Progenitor cell of endocrine pancreas (in vitro differentiated cells): ENCODE measurements at regions not wholly inside any gene's neighbourhood (a gene's known extent, or its start where the extent isn't known, plus 50 kb on each side); places are given as distances from the start of the nearest gene placed in this dataset.
A peak's percentile ranks its signal among the peaks of the same experiment; 100 is the strongest.
"Not testable (repeated sequence)": the region's sequence is repeated elsewhere in the genome, so short reads cannot be mapped to it uniquely, and the experiment has no call there.

ENCODE experiments used
- DNase-seq: peaks from one replicate; pipeline ENCODE4 v3.0.0; 2021; ENCODE audit warnings: low spot score; ENCODE audit not compliant: unreplicated experiment
- H3K27ac Mint-ChIP-seq: 2 replicates; pipeline ENCODE4 v1.8.0; 2021; ENCODE audit warnings: mild to moderate bottlenecking, moderate library complexity, mixed read lengths
- H3K27me3 Mint-ChIP-seq: 2 replicates; pipeline ENCODE4 v1.8.0; 2021; ENCODE audit warnings: mixed read lengths
- H3K36me3 Mint-ChIP-seq: 2 replicates; pipeline ENCODE4 v1.8.0; 2022; ENCODE audit warnings: mixed read lengths; ENCODE audit not compliant: insufficient read depth
- H3K4me1 Mint-ChIP-seq: 2 replicates; pipeline ENCODE4 v1.8.0; 2021; ENCODE audit warnings: low read depth, mixed read lengths
- H3K4me3 Mint-ChIP-seq: 2 replicates; pipeline ENCODE4 v1.8.0; 2021; ENCODE audit warnings: low read depth, mild to moderate bottlenecking, moderate library complexity, mixed read lengths
- H3K9me3 Mint-ChIP-seq: 2 replicates; pipeline ENCODE4 v1.8.0; 2021; ENCODE audit warnings: low read depth, mixed read lengths
- CTCF ChIP-seq: fragments of 200-600 bp; sonication (generic); IDR thresholded peaks from one replicate; pipeline ENCODE4 v1.5.0; 2021; ENCODE audit warnings: antibody characterized with exemption, mild to moderate bottlenecking; ENCODE audit not compliant: unreplicated experiment

GRCh38 chr12:67541625-67541991 lies 106.9 kb upstream of the DYRK2 start:
- DNase-seq = no peak
- no peak for TF ChIP-seq CTCF
- H3K9me3 Mint-ChIP-seq = no peaks in the 10 kb centered on the region

DNA sequence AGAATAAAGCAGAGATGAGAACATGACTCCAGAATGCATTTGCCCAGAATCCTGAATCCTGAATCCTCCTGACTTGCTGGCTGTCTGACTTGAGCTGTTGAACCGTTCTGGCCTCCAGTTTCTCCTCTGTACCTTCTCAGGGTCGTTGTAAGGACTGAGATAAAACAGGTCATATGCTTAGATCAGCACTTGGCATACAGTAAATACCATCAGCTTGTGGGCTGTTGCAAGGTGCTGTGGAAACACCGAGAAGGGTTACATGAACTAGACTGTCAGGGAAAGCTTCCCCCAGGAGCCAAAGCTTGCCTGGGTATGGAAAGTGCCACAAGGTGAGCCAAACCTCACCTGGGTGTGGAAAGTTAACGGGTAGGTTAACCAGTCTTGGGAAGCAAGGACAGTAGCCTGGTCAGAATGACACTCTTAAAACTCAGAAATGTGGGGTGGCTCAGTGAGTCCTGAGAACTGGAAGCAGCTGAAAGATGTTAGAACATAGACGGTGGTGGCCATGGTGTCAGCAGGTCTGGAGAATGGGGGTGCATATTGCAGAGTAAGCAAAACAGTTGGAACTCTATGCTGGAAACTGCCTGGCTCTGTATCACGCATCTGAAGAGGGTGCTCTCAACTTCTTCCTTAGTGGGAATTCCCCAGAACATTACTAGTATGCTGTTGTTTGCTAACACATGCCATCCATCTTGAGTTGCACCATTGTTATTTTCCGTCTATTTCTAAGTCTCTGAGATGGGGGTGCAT lies 105.3 kb upstream of the DYRK2 start:
- no peaks in the 10 kb centered on the region for H3K9me3 Mint-ChIP-seq
- TF ChIP-seq CTCF = no peak
- DNase-seq = no peak
- H3K27me3 Mint-ChIP-seq = peaks cover 8% of the 10 kb centered on the region
- no peak overlapping the region for H3K27ac Mint-ChIP-seq
- no peaks in the 10 kb centered on the region for H3K36me3 Mint-ChIP-seq
- H3K4me3 Mint-ChIP-seq = no peak overlapping the region
- H3K4me1 Mint-ChIP-seq = peaks cover 14% of the 10 kb centered on the region

More at GRCh38 chr12:67541625-67541991, 106.9 kb upstream of the DYRK2 start:
- peaks cover 8% of the 10 kb centered on the region for H3K27me3 Mint-ChIP-seq
- H3K4me3 Mint-ChIP-seq = no peak overlapping the region
- H3K27ac Mint-ChIP-seq = no peak overlapping the region
- H3K4me1 Mint-ChIP-seq = peaks cover 7% of the 10 kb centered on the region
- no peaks in the 10 kb centered on the region for H3K36me3 Mint-ChIP-seq

GRCh38 chr12:67545298-67545697 lies 103.2 kb upstream of the DYRK2 start:
- peaks cover 6% of the 10 kb centered on the region for H3K27me3 Mint-ChIP-seq
- no peak for DNase-seq
- no peak overlapping the region for H3K4me3 Mint-ChIP-seq
- no peak for TF ChIP-seq CTCF
- no peaks in the 10 kb centered on the region for H3K36me3 Mint-ChIP-seq
- H3K9me3 Mint-ChIP-seq = no peaks in the 10 kb centered on the region
- no peak overlapping the region for H3K27ac Mint-ChIP-seq
- peaks cover 14% of the 10 kb centered on the region for H3K4me1 Mint-ChIP-seq

DNA sequence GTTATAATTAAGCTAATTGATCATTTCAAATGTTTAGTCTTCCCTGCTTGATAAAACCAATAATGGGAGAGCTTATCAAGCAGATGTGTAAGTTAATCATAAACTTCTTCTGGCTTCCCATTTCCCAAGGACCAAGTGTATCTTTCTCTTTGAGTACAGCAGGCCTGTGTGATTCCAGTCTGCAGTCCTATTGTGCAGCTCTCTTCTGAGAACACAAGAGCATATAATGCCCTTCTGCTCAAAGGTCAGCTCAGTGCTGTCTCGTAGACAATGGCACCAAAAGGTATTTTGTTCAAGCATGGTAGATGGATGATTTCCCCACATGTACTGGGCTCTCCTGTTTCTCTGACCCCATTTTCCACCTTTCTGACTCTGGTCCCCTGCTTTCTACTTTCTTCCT lies 101.8 kb upstream of the DYRK2 start:
- TF ChIP-seq CTCF = no peak
- no peak for DNase-seq
- Mint-ChIP-seq H3K36me3 (peaks cover 2% of the 10 kb centered on the region), H3K9me3 (peaks cover 4% of the 10 kb centered on the region), H3K4me3 (no peak overlapping the region), H3K4me1 (peaks cover 14% of the 10 kb centered on the region), H3K27me3 (peaks cover 6% of the 10 kb centered on the region), H3K27ac (peak overlapping the region; percentile 29)

DNA sequence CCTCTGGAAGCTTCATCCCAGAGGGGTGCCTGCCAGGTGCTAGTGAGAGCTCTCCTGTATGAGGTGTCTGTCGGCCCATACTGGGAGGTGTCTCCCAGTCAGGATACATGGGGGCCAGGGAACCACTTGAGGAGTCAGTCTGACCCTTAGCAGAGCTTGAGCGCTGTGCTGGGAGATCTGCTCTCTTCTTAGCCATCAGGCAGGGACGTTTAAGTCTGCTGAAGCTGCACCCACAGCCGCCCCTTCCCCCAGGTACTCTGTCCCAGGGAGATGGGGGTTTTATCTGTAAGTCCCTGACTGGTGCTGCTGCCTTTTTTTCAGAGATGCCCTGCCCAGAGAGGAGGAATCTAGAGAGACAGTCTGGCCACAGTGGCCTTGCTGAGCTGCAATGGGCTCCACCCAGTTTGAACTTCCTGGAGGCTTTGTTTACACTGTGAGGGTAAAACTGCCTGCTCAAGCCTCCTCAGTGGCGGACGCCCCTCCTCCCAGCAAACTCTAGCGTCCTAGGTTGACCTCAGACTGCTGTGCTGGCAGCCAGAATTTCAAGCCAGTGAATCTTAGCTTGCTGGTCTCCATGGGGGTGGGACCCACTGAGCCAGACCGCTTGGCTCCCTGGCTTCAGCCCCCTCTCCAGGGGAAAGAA lies 93.3 kb upstream of the DYRK2 start:
- H3K27me3 Mint-ChIP-seq, H3K4me3 Mint-ChIP-seq, H3K36me3 Mint-ChIP-seq, H3K9me3 Mint-ChIP-seq, H3K27ac Mint-ChIP-seq: not testable (repeated sequence)
- DNase-seq = peak; percentile 10
- H3K4me1 Mint-ChIP-seq = peaks cover 13% of the 10 kb centered on the region

GRCh38 chr12:67558775-67559174 lies 89.8 kb upstream of the DYRK2 start:
- no peaks in the 10 kb centered on the region for H3K27me3 Mint-ChIP-seq
- no peak for TF ChIP-seq CTCF
- H3K9me3 Mint-ChIP-seq = peaks cover 16% of the 10 kb centered on the region
- no peaks in the 10 kb centered on the region for H3K36me3 Mint-ChIP-seq
- peaks cover 13% of the 10 kb centered on the region for H3K4me1 Mint-ChIP-seq
- no peak overlapping the region for H3K27ac Mint-ChIP-seq
- DNase-seq = no peak
- H3K4me3 Mint-ChIP-seq = no peak overlapping the region
